ENCODE measurements at regions not wholly inside any gene's neighbourhood (a gene's known extent, or its start where the extent isn't known, plus 50 kb on each side); places are given as distances from the start of the nearest gene placed in this dataset.

GRCh38 chr1:68615312-68615711 lies 118.4 kb upstream of the DEPDC1 start:
- no peaks in the 10 kb centered on the region for H3K36me3 ChIP-seq (ENCODE audit: insufficient read depth)
- no peak overlapping the region for H3K27ac ChIP-seq
- TF ChIP-seq, protein P1, sequence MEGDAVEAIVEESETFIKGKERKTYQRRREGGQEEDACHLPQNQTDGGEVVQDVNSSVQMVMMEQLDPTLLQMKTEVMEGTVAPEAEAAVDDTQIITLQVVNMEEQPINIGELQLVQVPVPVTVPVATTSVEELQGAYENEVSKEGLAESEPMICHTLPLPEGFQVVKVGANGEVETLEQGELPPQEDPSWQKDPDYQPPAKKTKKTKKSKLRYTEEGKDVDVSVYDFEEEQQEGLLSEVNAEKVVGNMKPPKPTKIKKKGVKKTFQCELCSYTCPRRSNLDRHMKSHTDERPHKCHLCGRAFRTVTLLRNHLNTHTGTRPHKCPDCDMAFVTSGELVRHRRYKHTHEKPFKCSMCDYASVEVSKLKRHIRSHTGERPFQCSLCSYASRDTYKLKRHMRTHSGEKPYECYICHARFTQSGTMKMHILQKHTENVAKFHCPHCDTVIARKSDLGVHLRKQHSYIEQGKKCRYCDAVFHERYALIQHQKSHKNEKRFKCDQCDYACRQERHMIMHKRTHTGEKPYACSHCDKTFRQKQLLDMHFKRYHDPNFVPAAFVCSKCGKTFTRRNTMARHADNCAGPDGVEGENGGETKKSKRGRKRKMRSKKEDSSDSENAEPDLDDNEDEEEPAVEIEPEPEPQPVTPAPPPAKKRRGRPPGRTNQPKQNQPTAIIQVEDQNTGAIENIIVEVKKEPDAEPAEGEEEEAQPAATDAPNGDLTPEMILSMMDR (conservative IDR thresholded peaks at IDR 0.05; ENCODE audit: low read depth, low read length), result no peak
- no peak overlapping the region for H3K4me3 ChIP-seq (IDR thresholded peaks at IDR 0.05; ENCODE audit: insufficient read depth, low read depth, low read length)
- no peaks in the 10 kb centered on the region for H3K4me1 ChIP-seq (ENCODE audit: low read depth, poor library complexity, severe bottlenecking)
- H3K9ac ChIP-seq, result no peak overlapping the region
- no peaks in the 10 kb centered on the region for H3K79me2 ChIP-seq (ENCODE audit: insufficient read depth, low read depth)
- H3K27me3 ChIP-seq (ENCODE audit: insufficient read depth, low read depth), result no peaks in the 10 kb centered on the region
- H2AFZ ChIP-seq (ENCODE audit: low read depth), result no peak overlapping the region
- H4K20me1 ChIP-seq (ENCODE audit: insufficient read depth), result no peaks in the 10 kb centered on the region
- no peak overlapping the region for H3K4me2 ChIP-seq

DNA sequence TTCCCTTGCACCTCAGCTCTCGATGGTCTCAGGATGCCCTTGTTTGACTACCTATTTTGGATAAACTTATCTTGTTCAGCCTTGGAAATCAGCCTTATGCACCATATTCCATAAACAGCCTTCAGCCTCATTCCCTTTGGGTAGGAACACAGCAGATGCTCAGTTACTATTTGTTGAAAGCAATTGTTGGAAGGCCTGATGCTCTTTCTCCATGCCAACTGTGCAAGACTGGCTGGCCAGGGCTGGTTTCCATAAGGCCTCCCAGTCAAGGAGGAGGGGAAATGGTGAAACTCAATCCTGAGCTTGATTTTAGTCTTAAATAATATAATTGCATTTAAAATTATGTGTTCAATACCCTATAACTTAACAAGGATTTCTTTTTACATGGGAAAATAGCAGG lies 121.1 kb upstream of the DEPDC1 start:
- Histone ChIP-seq H3K79me2 (ENCODE audit: insufficient read depth, low read depth) (no peaks in the 10 kb centered on the region), H3K27me3 (ENCODE audit: insufficient read depth, low read depth) (no peaks in the 10 kb centered on the region), H3K4me3 (IDR thresholded peaks at IDR 0.05; ENCODE audit: insufficient read depth, low read depth, low read length) (no peak overlapping the region), H4K20me1 (ENCODE audit: insufficient read depth) (no peaks in the 10 kb centered on the region), H3K36me3 (ENCODE audit: insufficient read depth) (no peaks in the 10 kb centered on the region), H3K4me1 (ENCODE audit: low read depth, poor library complexity, severe bottlenecking) (no peaks in the 10 kb centered on the region), H2AFZ (ENCODE audit: low read depth) (no peak overlapping the region), H3K4me2 (no peak overlapping the region), H3K27ac (no peak overlapping the region), H3K9ac (no peak overlapping the region)
- TF ChIP-seq, protein P1 (conservative IDR thresholded peaks at IDR 0.05; ENCODE audit: low read depth, low read length), result no peak

- no peak overlapping the region for H3K4me2 ChIP-seq
- no peak overlapping the region for H3K9ac ChIP-seq
- no peaks in the 10 kb centered on the region for H3K79me2 ChIP-seq (ENCODE audit: insufficient read depth, low read depth)
- H4K20me1 ChIP-seq (ENCODE audit: insufficient read depth), result no peaks in the 10 kb centered on the region
- H3K4me3 ChIP-seq (IDR thresholded peaks at IDR 0.05; ENCODE audit: insufficient read depth, low read depth, low read length), result no peak overlapping the region
- no peak overlapping the region for H3K27ac ChIP-seq
- H3K27me3 ChIP-seq (ENCODE audit: insufficient read depth, low read depth), result no peaks in the 10 kb centered on the region
- TF ChIP-seq, protein P1 (conservative IDR thresholded peaks at IDR 0.05; ENCODE audit: low read depth, low read length), result no peak
- no peak overlapping the region for H2AFZ ChIP-seq (ENCODE audit: low read depth)
- H3K36me3 ChIP-seq (ENCODE audit: insufficient read depth), result no peaks in the 10 kb centered on the region
- H3K4me1 ChIP-seq (ENCODE audit: low read depth, poor library complexity, severe bottlenecking), result no peaks in the 10 kb centered on the region
Measured at GRCh38 chr1:68620571-68620970, 123.7 kb upstream of the DEPDC1 start.

- no peak overlapping the region for H3K9ac ChIP-seq
- H3K4me1 ChIP-seq (ENCODE audit: low read depth, poor library complexity, severe bottlenecking), result no peaks in the 10 kb centered on the region
- H3K4me2 ChIP-seq, result no peak overlapping the region
- no peaks in the 10 kb centered on the region for H4K20me1 ChIP-seq (ENCODE audit: insufficient read depth)
- H3K36me3 ChIP-seq (ENCODE audit: insufficient read depth), result no peaks in the 10 kb centered on the region
- TF ChIP-seq, protein P1 (conservative IDR thresholded peaks at IDR 0.05; ENCODE audit: low read depth, low read length), result no peak
- H3K4me3 ChIP-seq (IDR thresholded peaks at IDR 0.05; ENCODE audit: insufficient read depth, low read depth, low read length), result no peak overlapping the region
- H2AFZ ChIP-seq (ENCODE audit: low read depth), result no peak overlapping the region
- no peaks in the 10 kb centered on the region for H3K27me3 ChIP-seq (ENCODE audit: insufficient read depth, low read depth)
- no peak overlapping the region for H3K27ac ChIP-seq
- H3K79me2 ChIP-seq (ENCODE audit: insufficient read depth, low read depth), result no peaks in the 10 kb centered on the region
Measured at GRCh38 chr1:68623700-68624099, 126.8 kb upstream of the DEPDC1 start.
